Sigmoid colon (tissue), 6 donors: ENCODE measurements at regions not wholly inside any gene's neighbourhood (a gene's known extent, or its start where the extent isn't known, plus 50 kb on each side); places are given as distances from the start of the nearest gene placed in this dataset.

Experiments
- DNase-seq: peaks from one replicate; pipeline ENCODE4 v3.0.0-alpha.2; 2019
- H3K27ac ChIP-seq, 4 donors: fragments of 200-600 bp; sonication (generic); one replicate each; pipeline ENCODE4 v1.5.1; 2016 to 2019; ENCODE audit warnings: mild to moderate bottlenecking in 1 of 4
- H3K27me3 ChIP-seq, 3 donors: fragments of 200-600 bp; sonication (generic); one replicate each; pipeline ENCODE4 v1.5.1; 2019; ENCODE audit warnings: mild to moderate bottlenecking in 1 of 3
- H3K36me3 ChIP-seq, 4 donors: fragments of 200-600 bp; sonication (generic); one replicate each; pipeline ENCODE4 v1.5.1; 2016 to 2019
- H3K4me1 ChIP-seq, 4 donors: fragments of 200-600 bp; sonication (generic); one replicate each; pipeline ENCODE4 v1.5.1; 2017 to 2019
- H3K4me3 ChIP-seq, 4 donors: fragments of 200-600 bp; sonication (generic); one replicate each; pipeline ENCODE4 v1.5.1; 2017 to 2019; ENCODE audit warnings: mild to moderate bottlenecking in 2 of 4, moderate library complexity in 1 of 4
- H3K9me3 ChIP-seq, 4 donors: fragments of 200-600 bp in 3 of 4; sonication (generic) in 3 of 4; one replicate each; pipeline versions ENCODE4 v1.5.1 to v1.6.1; 2013 to 2019
- EP300 ChIP-seq, 4 donors: sonication (generic); formaldehyde crosslinking; IDR thresholded peaks; one replicate each; pipeline ENCODE4 v1.6.1; 2017; ENCODE audit warnings: antibody characterized with exemption in 4 of 4
- POLR2A ChIP-seq, 2 donors: fragments of 450-650 bp; IDR thresholded peaks; one replicate each; pipeline ENCODE4 v1.6.1; 2016; ENCODE audit warnings: antibody characterized with exemption in 2 of 2, mild to moderate bottlenecking in 2 of 2, moderate library complexity in 2 of 2
- POLR2AphosphoS5 ChIP-seq, 4 donors: sonication (generic); formaldehyde crosslinking; IDR thresholded peaks; one replicate each; pipeline ENCODE4 v1.6.1; 2017; ENCODE audit warnings: antibody characterized with exemption in 4 of 4
- WGBS, 2 donors: extraction: QIAGEN DNeasy Blood & Tissue Kit; methylation state at CpG; one replicate each; pipeline ENCODE4 v1.1.7; 2013; 5-methylcytosine and 5-hydroxymethylcytosine counted together
- intact Hi-C: fragments of 100-400 bp; cut with DNase I; formaldehyde crosslinking; loops from one replicate; pipeline ENCODE4 v1.15.1; 2023
- TF ChIP-seq, protein P1 (sequence below), 4 experiments: fragments of 450-650 bp in 3 of 4; fragments of 200-600 bp in 1 of 4; IDR thresholded peaks; one replicate each; pipeline ENCODE4 v1.5.1; 2016 to 2019; ENCODE audit warnings: antibody characterized with exemption in 4 of 4, mild to moderate bottlenecking in 3 of 4, moderate library complexity in 2 of 4
- donor health status: healthy with polysubstance abuse.
- donor health status: healthy.

GRCh38 chr11:23569134-23569533 lies 708.9 kb upstream of the CCDC179 start:
- intact Hi-C loops, result no loop called here
- TF ChIP-seq, protein P1, sequence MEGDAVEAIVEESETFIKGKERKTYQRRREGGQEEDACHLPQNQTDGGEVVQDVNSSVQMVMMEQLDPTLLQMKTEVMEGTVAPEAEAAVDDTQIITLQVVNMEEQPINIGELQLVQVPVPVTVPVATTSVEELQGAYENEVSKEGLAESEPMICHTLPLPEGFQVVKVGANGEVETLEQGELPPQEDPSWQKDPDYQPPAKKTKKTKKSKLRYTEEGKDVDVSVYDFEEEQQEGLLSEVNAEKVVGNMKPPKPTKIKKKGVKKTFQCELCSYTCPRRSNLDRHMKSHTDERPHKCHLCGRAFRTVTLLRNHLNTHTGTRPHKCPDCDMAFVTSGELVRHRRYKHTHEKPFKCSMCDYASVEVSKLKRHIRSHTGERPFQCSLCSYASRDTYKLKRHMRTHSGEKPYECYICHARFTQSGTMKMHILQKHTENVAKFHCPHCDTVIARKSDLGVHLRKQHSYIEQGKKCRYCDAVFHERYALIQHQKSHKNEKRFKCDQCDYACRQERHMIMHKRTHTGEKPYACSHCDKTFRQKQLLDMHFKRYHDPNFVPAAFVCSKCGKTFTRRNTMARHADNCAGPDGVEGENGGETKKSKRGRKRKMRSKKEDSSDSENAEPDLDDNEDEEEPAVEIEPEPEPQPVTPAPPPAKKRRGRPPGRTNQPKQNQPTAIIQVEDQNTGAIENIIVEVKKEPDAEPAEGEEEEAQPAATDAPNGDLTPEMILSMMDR (IDR thresholded peaks at IDR 0.05), result no peak
- TF ChIP-seq EP300 (IDR thresholded peaks at IDR 0.05) (no peak), POLR2AphosphoS5 (IDR thresholded peaks at IDR 0.05) (no peak), POLR2A (IDR thresholded peaks at IDR 0.05) (no peak)
- WGBS, 2 donors, result 25 to 37% methylated on average over 1 of the region's 1 CpG
- no peaks in the 10 kb centered on the region for H3K36me3 ChIP-seq
- H3K4me1 ChIP-seq, result no peaks in the 10 kb centered on the region
- H3K9me3 ChIP-seq, result no peaks in the 10 kb centered on the region
- no peak overlapping the region for H3K4me3 ChIP-seq
- H3K27me3 ChIP-seq, result no peaks in the 10 kb centered on the region
- no peak for DNase-seq
- no peak overlapping the region for H3K27ac ChIP-seq

DNA sequence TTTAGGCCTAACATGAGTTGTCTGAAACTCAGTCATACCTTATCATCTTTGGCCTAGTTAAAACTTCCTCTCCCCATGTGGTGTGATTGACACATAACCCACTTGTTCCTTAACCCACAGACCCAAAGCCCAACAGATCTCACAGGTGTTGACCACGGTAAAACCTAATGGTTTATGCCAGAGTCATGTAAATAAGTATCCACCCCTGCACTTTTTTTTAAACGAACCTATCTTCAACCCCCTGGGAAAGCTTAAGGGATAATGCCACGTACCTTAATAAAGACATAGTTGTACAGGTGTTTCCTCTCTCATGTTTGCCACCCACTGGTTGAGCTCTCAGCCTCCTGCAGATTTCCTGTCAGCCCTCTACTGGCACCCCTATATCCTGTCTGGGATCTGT lies 709.3 kb upstream of the CCDC179 start:
- no peaks in the 10 kb centered on the region for H3K4me1 ChIP-seq
- no peaks in the 10 kb centered on the region for H3K27me3 ChIP-seq
- TF ChIP-seq POLR2A (IDR thresholded peaks at IDR 0.05) (no peak), EP300 (IDR thresholded peaks at IDR 0.05) (no peak), POLR2AphosphoS5 (IDR thresholded peaks at IDR 0.05) (no peak)
- TF ChIP-seq, protein P1 (IDR thresholded peaks at IDR 0.05), result no peak
- WGBS, 2 donors, result 41 to 84% methylated on average over 3 of the region's 3 CpGs
- no peak overlapping the region for H3K4me3 ChIP-seq
- DNase-seq, result no peak
- intact Hi-C loops, result no loop called here
- no peak overlapping the region for H3K27ac ChIP-seq
- no peaks in the 10 kb centered on the region for H3K36me3 ChIP-seq
- no peaks in the 10 kb centered on the region for H3K9me3 ChIP-seq

DNA sequence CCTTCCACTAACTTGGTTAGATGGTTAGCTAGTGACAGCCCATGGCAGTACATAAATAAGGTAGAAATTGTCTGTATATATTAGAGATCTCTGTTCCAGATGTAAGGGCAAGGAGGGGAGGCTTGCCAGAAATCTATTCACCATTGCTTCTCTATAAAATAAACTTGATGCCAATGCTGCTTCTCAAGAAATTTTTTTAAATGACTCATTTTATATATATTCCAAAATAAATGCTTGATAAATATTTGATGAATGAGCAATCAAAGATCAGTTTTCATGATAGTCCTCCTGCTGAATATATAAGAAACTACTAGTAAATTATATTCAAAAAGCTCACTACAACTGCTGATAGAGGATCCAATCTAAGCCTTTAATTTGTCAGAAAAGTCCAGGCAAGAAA lies 710.6 kb upstream of the CCDC179 start:
- no peaks in the 10 kb centered on the region for H3K36me3 ChIP-seq
- no peak for DNase-seq
- no peaks in the 10 kb centered on the region for H3K9me3 ChIP-seq
- no peak for TF ChIP-seq POLR2AphosphoS5 (IDR thresholded peaks at IDR 0.05)
- no peak for TF ChIP-seq EP300 (IDR thresholded peaks at IDR 0.05)
- TF ChIP-seq, protein P1 (IDR thresholded peaks at IDR 0.05), result no peak
- TF ChIP-seq POLR2A (IDR thresholded peaks at IDR 0.05), result no peak
- no peak overlapping the region for H3K4me3 ChIP-seq
- no peaks in the 10 kb centered on the region for H3K4me1 ChIP-seq
- no peak overlapping the region for H3K27ac ChIP-seq
- H3K27me3 ChIP-seq, result no peaks in the 10 kb centered on the region
- intact Hi-C loops, result no loop called here

DNA sequence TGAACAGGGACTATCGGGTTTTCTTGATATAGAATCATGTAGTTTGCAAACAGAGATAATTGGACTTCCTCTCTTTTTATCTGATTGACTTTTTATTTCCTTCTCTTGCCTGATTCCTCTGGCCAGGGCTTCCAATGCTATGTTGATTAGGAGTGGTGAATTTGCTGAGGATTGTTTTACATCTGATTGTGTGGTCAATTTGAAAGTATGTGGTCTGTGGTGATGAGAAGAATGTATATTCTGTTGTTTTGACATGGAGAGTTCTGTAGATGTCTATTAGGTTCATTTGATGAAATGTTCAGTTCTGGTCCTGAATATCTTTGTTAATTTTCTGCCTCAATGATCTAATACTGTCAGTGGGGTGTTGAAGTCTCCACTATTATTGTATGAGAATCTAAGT lies 713.2 kb upstream of the CCDC179 start:
- WGBS, 2 donors, result 62 to 80% methylated on average over 1 of the region's 1 CpG
- Histone ChIP-seq H3K9me3 (no peaks in the 10 kb centered on the region), H3K27ac (no peak overlapping the region), H3K27me3 (no peaks in the 10 kb centered on the region), H3K4me1 (no peaks in the 10 kb centered on the region), H3K36me3 (no peaks in the 10 kb centered on the region), H3K4me3 (no peak overlapping the region)
- DNase-seq, result no peak
- intact Hi-C loops, result no loop called here
- TF ChIP-seq POLR2A (IDR thresholded peaks at IDR 0.05) (no peak), EP300 (IDR thresholded peaks at IDR 0.05) (no peak), POLR2AphosphoS5 (IDR thresholded peaks at IDR 0.05) (no peak)
- TF ChIP-seq, protein P1 (IDR thresholded peaks at IDR 0.05), result no peak

DNA sequence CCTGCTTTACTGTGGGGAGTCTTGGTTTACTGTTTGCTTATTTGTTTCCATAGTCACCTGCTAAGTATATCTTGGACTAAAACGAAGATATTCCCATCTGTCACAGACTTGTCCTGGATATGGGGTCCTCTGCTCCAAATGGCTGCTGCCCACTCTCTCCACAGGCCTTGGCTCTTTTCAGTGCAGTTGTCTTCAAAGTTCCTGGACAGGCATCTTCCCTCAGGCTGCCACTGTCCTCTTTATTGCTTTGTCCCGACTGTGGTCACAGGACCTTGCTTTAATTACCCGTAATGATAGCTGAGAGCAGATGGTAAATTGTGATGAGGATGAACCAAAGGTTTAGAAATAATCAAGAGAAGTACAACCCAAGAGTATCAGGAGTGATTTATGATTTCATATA lies 713.9 kb upstream of the CCDC179 start:
- DNase-seq, result no peak
- 62 to 74% methylated on average over 3 of the region's 3 CpGs for WGBS, 2 donors
- Histone ChIP-seq H3K27ac (no peak overlapping the region), H3K4me1 (no peaks in the 10 kb centered on the region), H3K4me3 (no peak overlapping the region), H3K36me3 (no peaks in the 10 kb centered on the region), H3K27me3 (no peaks in the 10 kb centered on the region), H3K9me3 (no peaks in the 10 kb centered on the region)
- TF ChIP-seq POLR2AphosphoS5 (IDR thresholded peaks at IDR 0.05) (no peak), POLR2A (IDR thresholded peaks at IDR 0.05) (no peak), EP300 (IDR thresholded peaks at IDR 0.05) (no peak)
- TF ChIP-seq, protein P1 (IDR thresholded peaks at IDR 0.05), result no peak
- intact Hi-C loops, result no loop called here
